PC-9 (cell line): ENCODE measurements at regions not wholly inside any gene's neighbourhood (a gene's known extent, or its start where the extent isn't known, plus 50 kb on each side); places are given as distances from the start of the nearest gene placed in this dataset.

Experiments used
- CTCF ChIP-seq: fragments of 200-600 bp; sonication (generic); conservative IDR thresholded peaks from 2 replicates; pipeline ENCODE4 v1.6.1; 2017; ENCODE audit warnings: mixed run types, antibody characterized with exemption, mild to moderate bottlenecking, moderate library complexity
- EZH2 ChIP-seq: fragments of 200-600 bp; sonication (generic); IDR thresholded peaks from 2 replicates; pipeline ENCODE4 v1.8.0; 2017; ENCODE audit warnings: antibody characterized with exemption, low read depth

- no peak for TF ChIP-seq CTCF
- no peak for TF ChIP-seq EZH2
Observed at GRCh38 chr11:90542092-90542491, 319.2 kb upstream of the CHORDC1 start.
